ENCODE measurements at regions not wholly inside any gene's neighbourhood (a gene's known extent, or its start where the extent isn't known, plus 50 kb on each side); places are given as distances from the start of the nearest gene placed in this dataset.

DNA sequence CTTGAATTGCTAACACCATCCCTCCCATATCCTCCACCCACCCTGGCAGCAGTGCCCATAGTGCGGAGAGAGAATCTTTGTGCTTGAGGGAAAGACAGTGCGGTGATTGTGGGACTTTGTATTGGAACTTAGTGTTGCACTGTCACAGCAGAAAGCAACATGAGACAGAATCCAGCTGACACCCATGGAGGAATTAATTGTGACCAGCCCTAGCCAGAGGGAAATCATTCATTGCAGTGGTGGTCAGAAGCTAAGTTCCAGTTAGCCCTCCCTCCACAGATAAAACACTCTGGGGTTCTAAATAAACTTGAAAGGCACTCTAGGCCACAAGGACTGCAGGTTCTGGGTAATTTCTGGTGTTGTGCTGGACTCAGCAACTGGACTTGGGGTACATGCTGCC lies 1002.6 kb downstream of the TMTC2 start:
- TF ChIP-seq, protein P1, sequence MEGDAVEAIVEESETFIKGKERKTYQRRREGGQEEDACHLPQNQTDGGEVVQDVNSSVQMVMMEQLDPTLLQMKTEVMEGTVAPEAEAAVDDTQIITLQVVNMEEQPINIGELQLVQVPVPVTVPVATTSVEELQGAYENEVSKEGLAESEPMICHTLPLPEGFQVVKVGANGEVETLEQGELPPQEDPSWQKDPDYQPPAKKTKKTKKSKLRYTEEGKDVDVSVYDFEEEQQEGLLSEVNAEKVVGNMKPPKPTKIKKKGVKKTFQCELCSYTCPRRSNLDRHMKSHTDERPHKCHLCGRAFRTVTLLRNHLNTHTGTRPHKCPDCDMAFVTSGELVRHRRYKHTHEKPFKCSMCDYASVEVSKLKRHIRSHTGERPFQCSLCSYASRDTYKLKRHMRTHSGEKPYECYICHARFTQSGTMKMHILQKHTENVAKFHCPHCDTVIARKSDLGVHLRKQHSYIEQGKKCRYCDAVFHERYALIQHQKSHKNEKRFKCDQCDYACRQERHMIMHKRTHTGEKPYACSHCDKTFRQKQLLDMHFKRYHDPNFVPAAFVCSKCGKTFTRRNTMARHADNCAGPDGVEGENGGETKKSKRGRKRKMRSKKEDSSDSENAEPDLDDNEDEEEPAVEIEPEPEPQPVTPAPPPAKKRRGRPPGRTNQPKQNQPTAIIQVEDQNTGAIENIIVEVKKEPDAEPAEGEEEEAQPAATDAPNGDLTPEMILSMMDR (IDR thresholded peaks at IDR 0.05) = no peak
- no peak for TF ChIP-seq EZH2 (IDR thresholded peaks at IDR 0.05; ENCODE audit: borderline replicate concordance, insufficient read depth, low read depth, low read length, poor library complexity, severe bottlenecking)

All from B cell (primary cell).